Peyer's patch (tissue), 4 donors: ENCODE measurements at regions not wholly inside any gene's neighbourhood (a gene's known extent, or its start where the extent isn't known, plus 50 kb on each side); places are given as distances from the start of the nearest gene placed in this dataset.
"Not testable (repeated sequence)": the region's sequence is repeated elsewhere in the genome, so short reads cannot be mapped to it uniquely, and the experiment has no call there.

ENCODE experiments used
- DNase-seq, 3 donors: peaks; one replicate each; pipeline ENCODE4 v3.0.0-alpha.2; 2017 to 2019
- H3K27ac ChIP-seq, 4 donors: fragments of 200-600 bp; sonication (generic); one replicate each; pipeline ENCODE4 v1.5.1; 2016 to 2019
- H3K27me3 ChIP-seq, 2 donors: fragments of 200-600 bp; sonication (generic); one replicate each; pipeline ENCODE4 v1.5.1; 2019
- H3K36me3 ChIP-seq, 3 donors: fragments of 200-600 bp; sonication (generic); one replicate each; pipeline ENCODE4 v1.5.1; 2016 to 2019
- H3K4me1 ChIP-seq, 4 donors: fragments of 200-600 bp; sonication (generic); one replicate each; pipeline ENCODE4 v1.5.1; 2016 to 2019
- H3K4me3 ChIP-seq, 4 donors: fragments of 200-600 bp; sonication (generic); 1 replicate in 3 of 4; 2 replicates in 1 of 4; pipeline ENCODE4 v1.5.1; 2016 to 2019; ENCODE audit warnings: mild to moderate bottlenecking in 1 of 4
- H3K9me3 ChIP-seq, 4 donors: fragments of 200-600 bp; sonication (generic); one replicate each; pipeline ENCODE4 v1.5.1; 2016 to 2019; ENCODE audit warnings: mild to moderate bottlenecking in 1 of 4
- CTCF ChIP-seq, 6 experiments: fragments of 450-650 bp in 4 of 6; fragments of 200-600 bp in 2 of 6; sonication (generic) in 1 of 6; IDR thresholded peaks; one replicate each; pipeline ENCODE4 v1.5.1; 2017 to 2019; ENCODE audit warnings: antibody characterized with exemption in 6 of 6, mild to moderate bottlenecking in 3 of 6, moderate library complexity in 1 of 6
- POLR2A ChIP-seq, 2 donors: fragments of 450-650 bp; IDR thresholded peaks; one replicate each; pipeline ENCODE4 v1.5.1; 2017; ENCODE audit warnings: antibody characterized with exemption in 2 of 2, mild to moderate bottlenecking in 2 of 2, moderate library complexity in 2 of 2

- TF ChIP-seq CTCF (IDR thresholded peaks at IDR 0.05) (no peak), POLR2A (IDR thresholded peaks at IDR 0.05) (no peak)
- H3K9me3 ChIP-seq: no peaks in the 10 kb centered on the region
- H3K36me3 ChIP-seq: no peaks in the 10 kb centered on the region
- DNase-seq: no peak
- H3K27ac ChIP-seq: no peak overlapping the region
- no peaks in the 10 kb centered on the region for H3K27me3 ChIP-seq
- no peak overlapping the region for H3K4me3 ChIP-seq
- no peaks in the 10 kb centered on the region for H3K4me1 ChIP-seq
These were observed 864.0 kb downstream of the PLA2G4A start for GRCh38 chr1:187692799-187693198.

GRCh38 chr1:187696073-187696472 is 867.3 kb downstream of the PLA2G4A start:
- DNase-seq: no peak
- Histone ChIP-seq H3K9me3 (no peaks in the 10 kb centered on the region), H3K36me3 (no peaks in the 10 kb centered on the region), H3K27ac (no peak overlapping the region), H3K4me1 (no peaks in the 10 kb centered on the region), H3K4me3 (no peak overlapping the region), H3K27me3 (no peaks in the 10 kb centered on the region)
- TF ChIP-seq CTCF (IDR thresholded peaks at IDR 0.05) (no peak), POLR2A (IDR thresholded peaks at IDR 0.05) (no peak)

- H3K27ac ChIP-seq, DNase-seq, H3K4me1 ChIP-seq, H3K27me3 ChIP-seq, H3K36me3 ChIP-seq, H3K4me3 ChIP-seq, H3K9me3 ChIP-seq: not testable (repeated sequence)
These were observed 874.7 kb downstream of the PLA2G4A start for GRCh38 chr1:187703138-187704130.

- Histone ChIP-seq H3K36me3 (no peaks in the 10 kb centered on the region), H3K4me1 (no peaks in the 10 kb centered on the region), H3K9me3 (no peaks in the 10 kb centered on the region), H3K4me3 (no peak overlapping the region), H3K27me3 (no peaks in the 10 kb centered on the region), H3K27ac (no peak overlapping the region)
- DNase-seq: no peak
- no peak for TF ChIP-seq POLR2A (IDR thresholded peaks at IDR 0.05)
- TF ChIP-seq CTCF (IDR thresholded peaks at IDR 0.05): no peak
These were observed 885.7 kb downstream of the PLA2G4A start for GRCh38 chr1:187714470-187714869.

- no peaks in the 10 kb centered on the region for H3K36me3 ChIP-seq
- H3K27me3 ChIP-seq: no peaks in the 10 kb centered on the region
- H3K4me3 ChIP-seq: no peak overlapping the region
- TF ChIP-seq CTCF (IDR thresholded peaks at IDR 0.05): no peak
- TF ChIP-seq POLR2A (IDR thresholded peaks at IDR 0.05): no peak
- H3K4me1 ChIP-seq: no peaks in the 10 kb centered on the region
- H3K9me3 ChIP-seq: no peaks in the 10 kb centered on the region
- no peak for DNase-seq
- H3K27ac ChIP-seq: no peak overlapping the region
These were observed 886.7 kb downstream of the PLA2G4A start for GRCh38 chr1:187715483-187715882.

GRCh38 chr1:187716160-187716559 is 887.4 kb downstream of the PLA2G4A start:
- Histone ChIP-seq H3K27ac (no peak overlapping the region), H3K9me3 (no peaks in the 10 kb centered on the region), H3K36me3 (no peaks in the 10 kb centered on the region), H3K4me1 (no peaks in the 10 kb centered on the region), H3K27me3 (no peaks in the 10 kb centered on the region), H3K4me3 (no peak overlapping the region)
- TF ChIP-seq POLR2A (IDR thresholded peaks at IDR 0.05): no peak
- TF ChIP-seq CTCF (IDR thresholded peaks at IDR 0.05): no peak
- DNase-seq: no peak
